ENCODE measurements at regions not wholly inside any gene's neighbourhood (a gene's known extent, or its start where the extent isn't known, plus 50 kb on each side); places are given as distances from the start of the nearest gene placed in this dataset.
"Not testable (repeated sequence)": the region's sequence is repeated elsewhere in the genome, so short reads cannot be mapped to it uniquely, and the experiment has no call there.

DNA sequence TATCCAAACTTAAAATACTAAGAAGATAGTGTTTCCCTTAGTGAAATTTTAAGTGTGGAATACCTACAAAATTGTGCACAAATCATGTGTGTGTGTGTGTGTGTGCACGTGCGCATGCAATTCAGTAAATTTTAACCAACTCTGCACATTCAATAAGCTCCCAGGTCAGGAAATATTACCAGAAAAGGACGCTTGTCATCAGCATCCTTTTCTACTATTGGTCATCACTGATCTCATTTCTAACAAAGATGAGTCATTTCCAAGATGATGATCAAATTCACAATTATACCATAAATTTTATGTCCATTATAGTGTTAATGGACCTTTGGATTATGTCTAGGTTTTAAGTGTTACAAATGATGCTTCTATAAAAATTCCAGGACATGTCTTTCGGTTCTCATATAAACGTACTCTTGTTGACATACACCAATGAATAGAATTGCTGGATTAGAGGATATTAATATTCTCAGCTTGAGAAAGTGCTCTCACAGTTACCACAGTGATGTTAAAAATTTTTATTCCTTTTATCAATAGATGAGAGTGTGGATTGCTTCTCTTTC is 560.9 kb upstream of the AGA start:
- DNase-seq = no peak
- Histone ChIP-seq H3K27ac (no peak overlapping the region), H3K4me3 (no peak overlapping the region), H3K4me1 (no peaks in the 10 kb centered on the region), H3K27me3 (no peaks in the 10 kb centered on the region), H3K36me3 (replicated peaks in 1 of 2; ENCODE audit: insufficient read depth in 1 of 2, low read depth in 2 of 2) (no peaks in the 10 kb centered on the region), H3K9me3 (no peaks in the 10 kb centered on the region)
- intact Hi-C loops (cut with DNase I) = no loop called here
- ATAC-seq = no peak
- TF ChIP-seq POLR2A (IDR thresholded peaks at IDR 0.05) = no peak
- TF ChIP-seq, protein P1, sequence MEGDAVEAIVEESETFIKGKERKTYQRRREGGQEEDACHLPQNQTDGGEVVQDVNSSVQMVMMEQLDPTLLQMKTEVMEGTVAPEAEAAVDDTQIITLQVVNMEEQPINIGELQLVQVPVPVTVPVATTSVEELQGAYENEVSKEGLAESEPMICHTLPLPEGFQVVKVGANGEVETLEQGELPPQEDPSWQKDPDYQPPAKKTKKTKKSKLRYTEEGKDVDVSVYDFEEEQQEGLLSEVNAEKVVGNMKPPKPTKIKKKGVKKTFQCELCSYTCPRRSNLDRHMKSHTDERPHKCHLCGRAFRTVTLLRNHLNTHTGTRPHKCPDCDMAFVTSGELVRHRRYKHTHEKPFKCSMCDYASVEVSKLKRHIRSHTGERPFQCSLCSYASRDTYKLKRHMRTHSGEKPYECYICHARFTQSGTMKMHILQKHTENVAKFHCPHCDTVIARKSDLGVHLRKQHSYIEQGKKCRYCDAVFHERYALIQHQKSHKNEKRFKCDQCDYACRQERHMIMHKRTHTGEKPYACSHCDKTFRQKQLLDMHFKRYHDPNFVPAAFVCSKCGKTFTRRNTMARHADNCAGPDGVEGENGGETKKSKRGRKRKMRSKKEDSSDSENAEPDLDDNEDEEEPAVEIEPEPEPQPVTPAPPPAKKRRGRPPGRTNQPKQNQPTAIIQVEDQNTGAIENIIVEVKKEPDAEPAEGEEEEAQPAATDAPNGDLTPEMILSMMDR (IDR thresholded peaks at IDR 0.05) = no peak
- 64 to 76% methylated on average over 5 of the region's 5 CpGs for WGBS, 2 donors

- TF ChIP-seq, protein P1 (IDR thresholded peaks at IDR 0.05) = no peak
- no peak for TF ChIP-seq POLR2A (IDR thresholded peaks at IDR 0.05)
- H3K27me3 ChIP-seq = no peaks in the 10 kb centered on the region
- H3K36me3 ChIP-seq (replicated peaks in 1 of 2; ENCODE audit: insufficient read depth in 1 of 2, low read depth in 2 of 2) = no peaks in the 10 kb centered on the region
- H3K4me1 ChIP-seq = no peaks in the 10 kb centered on the region
- DNase-seq (no peak), ATAC-seq (no peak)
- 62 to 67% methylated on average over 3 of the region's 3 CpGs for WGBS, 2 donors
- H3K4me3 ChIP-seq = no peak overlapping the region
- H3K27ac ChIP-seq = no peak overlapping the region
- intact Hi-C loops (cut with DNase I) = no loop called here
- no peaks in the 10 kb centered on the region for H3K9me3 ChIP-seq
These were observed 568.4 kb upstream of the AGA start for GRCh38 chr4:178010596-178010995.

GRCh38 chr4:178015046-178015445 is 572.8 kb upstream of the AGA start:
- H3K9me3 ChIP-seq; intact Hi-C loops (cut with DNase I); H3K36me3 ChIP-seq (replicated peaks in 1 of 2; ENCODE audit: insufficient read depth in 1 of 2, low read depth in 2 of 2); H3K27ac ChIP-seq; DNase-seq; H3K4me1 ChIP-seq; ATAC-seq; H3K4me3 ChIP-seq; H3K27me3 ChIP-seq: not testable (repeated sequence)
- WGBS, 2 donors = 86 to 89% methylated on average over 23 to 27 of the region's 27 CpGs

GRCh38 chr4:178026999-178027398 is 584.8 kb upstream of the AGA start:
- WGBS, 2 donors = 9 to 14% methylated on average over 3 of the region's 3 CpGs
- Histone ChIP-seq H3K9me3 (no peaks in the 10 kb centered on the region), H3K27me3 (no peaks in the 10 kb centered on the region), H3K36me3 (replicated peaks in 1 of 2; ENCODE audit: insufficient read depth in 1 of 2, low read depth in 2 of 2) (no peaks in the 10 kb centered on the region), H3K27ac (no peak overlapping the region), H3K4me3 (no peak overlapping the region), H3K4me1 (no peaks in the 10 kb centered on the region)
- no peak for ATAC-seq
- DNase-seq = no peak
- intact Hi-C loops (cut with DNase I) = no loop called here
- TF ChIP-seq POLR2A (IDR thresholded peaks at IDR 0.05) = no peak
- TF ChIP-seq, protein P1 (IDR thresholded peaks at IDR 0.05) = no peak

DNA sequence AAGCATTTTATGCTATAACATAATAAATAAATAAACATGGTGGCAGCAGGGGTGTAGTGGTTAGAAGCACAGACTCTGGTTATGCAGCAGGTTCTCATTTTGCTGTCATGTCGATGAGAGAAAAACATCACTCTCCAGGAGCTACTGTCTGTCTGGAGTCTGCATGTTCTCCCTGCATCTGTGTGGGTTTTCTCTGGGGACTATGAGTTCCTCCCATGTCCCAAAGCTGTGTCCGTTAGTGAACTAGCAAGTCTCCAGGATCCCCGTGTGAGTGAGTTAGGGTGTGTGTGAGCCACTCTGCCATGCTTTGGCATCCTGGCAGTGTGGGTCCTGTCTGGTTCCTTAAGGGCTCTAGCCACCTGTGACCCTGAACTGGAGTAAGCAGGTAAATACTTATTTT is 585.6 kb upstream of the AGA start:
- H3K9me3 ChIP-seq = no peaks in the 10 kb centered on the region
- no peaks in the 10 kb centered on the region for H3K4me1 ChIP-seq
- no peaks in the 10 kb centered on the region for H3K36me3 ChIP-seq (replicated peaks in 1 of 2; ENCODE audit: insufficient read depth in 1 of 2, low read depth in 2 of 2)
- intact Hi-C loops (cut with DNase I) = no loop called here
- WGBS, 2 donors = 70 to 73% methylated on average over 3 of the region's 3 CpGs
- no peak overlapping the region for H3K27ac ChIP-seq
- no peaks in the 10 kb centered on the region for H3K27me3 ChIP-seq
- H3K4me3 ChIP-seq = no peak overlapping the region
- no peak for DNase-seq
- TF ChIP-seq, protein P1 (IDR thresholded peaks at IDR 0.05) = no peak
- no peak for TF ChIP-seq POLR2A (IDR thresholded peaks at IDR 0.05)
- no peak for ATAC-seq
